ENCODE measurements at regions not wholly inside any gene's neighbourhood (a gene's known extent, or its start where the extent isn't known, plus 50 kb on each side); places are given as distances from the start of the nearest gene placed in this dataset.
"Not testable (repeated sequence)": the region's sequence is repeated elsewhere in the genome, so short reads cannot be mapped to it uniquely, and the experiment has no call there.

GRCh38 chr16:29146266-29146665, 161.4 kb downstream of the LAT start:
- no peak overlapping the region for H3K27ac Mint-ChIP-seq (ENCODE audit: unreplicated experiment)
- H3K36me3 Mint-ChIP-seq (ENCODE audit: low read depth): no peaks in the 10 kb centered on the region
- no peak overlapping the region for H3K4me3 Mint-ChIP-seq
- DNase-seq (ENCODE audit: low read depth, low spot score): no peak
- TF ChIP-seq CTCF (conservative IDR thresholded peaks at IDR 0.05): no peak
- peaks cover 27% of the 10 kb centered on the region for H3K4me1 Mint-ChIP-seq
- H3K9me3 Mint-ChIP-seq: no peaks in the 10 kb centered on the region
- no peaks in the 10 kb centered on the region for H3K27me3 Mint-ChIP-seq (ENCODE audit: low read depth)

GRCh38 chr16:29145486-29146225, 160.8 kb downstream of the LAT start:
- not testable (repeated sequence) for DNase-seq (ENCODE audit: low read depth, low spot score); H3K27ac Mint-ChIP-seq (ENCODE audit: unreplicated experiment); H3K4me3 Mint-ChIP-seq; H3K27me3 Mint-ChIP-seq (ENCODE audit: low read depth); H3K9me3 Mint-ChIP-seq; H3K36me3 Mint-ChIP-seq (ENCODE audit: low read depth)
- peaks cover 27% of the 10 kb centered on the region for H3K4me1 Mint-ChIP-seq

- H3K27ac Mint-ChIP-seq (ENCODE audit: unreplicated experiment); H3K36me3 Mint-ChIP-seq (ENCODE audit: low read depth); DNase-seq (ENCODE audit: low read depth, low spot score); H3K4me3 Mint-ChIP-seq; H3K27me3 Mint-ChIP-seq (ENCODE audit: low read depth); H3K9me3 Mint-ChIP-seq: not testable (repeated sequence)
- peaks cover 25% of the 10 kb centered on the region for H3K4me1 Mint-ChIP-seq
These were observed 160.2 kb downstream of the LAT start for GRCh38 chr16:29145086-29145485.

- not testable (repeated sequence) for H3K27me3 Mint-ChIP-seq (ENCODE audit: low read depth); DNase-seq (ENCODE audit: low read depth, low spot score); H3K9me3 Mint-ChIP-seq; H3K4me3 Mint-ChIP-seq; H3K36me3 Mint-ChIP-seq (ENCODE audit: low read depth); H3K27ac Mint-ChIP-seq (ENCODE audit: unreplicated experiment)
- H3K4me1 Mint-ChIP-seq: peaks cover 22% of the 10 kb centered on the region
These were observed 159.8 kb downstream of the LAT start for GRCh38 chr16:29144669-29145062.

GRCh38 chr16:29143739-29144668, 159.2 kb downstream of the LAT start:
- H3K27me3 Mint-ChIP-seq (ENCODE audit: low read depth); H3K4me3 Mint-ChIP-seq; H3K9me3 Mint-ChIP-seq: not testable (repeated sequence)

GRCh38 chr16:29142506-29142905, 157.7 kb downstream of the LAT start:
- H3K27me3 Mint-ChIP-seq (ENCODE audit: low read depth); H3K9me3 Mint-ChIP-seq; H3K4me3 Mint-ChIP-seq; H3K27ac Mint-ChIP-seq (ENCODE audit: unreplicated experiment); H3K36me3 Mint-ChIP-seq (ENCODE audit: low read depth); DNase-seq (ENCODE audit: low read depth, low spot score): not testable (repeated sequence)
- peaks cover 16% of the 10 kb centered on the region for H3K4me1 Mint-ChIP-seq

More at GRCh38 chr16:29143739-29144668, 159.2 kb downstream of the LAT start:
- H3K36me3 Mint-ChIP-seq (ENCODE audit: low read depth); DNase-seq (ENCODE audit: low read depth, low spot score); H3K27ac Mint-ChIP-seq (ENCODE audit: unreplicated experiment): not testable (repeated sequence)
- peaks cover 16% of the 10 kb centered on the region for H3K4me1 Mint-ChIP-seq

GRCh38 chr16:29141586-29142324, 156.9 kb downstream of the LAT start:
- no peak overlapping the region for H3K27ac Mint-ChIP-seq (ENCODE audit: unreplicated experiment)
- no peaks in the 10 kb centered on the region for H3K27me3 Mint-ChIP-seq (ENCODE audit: low read depth)
- H3K36me3 Mint-ChIP-seq (ENCODE audit: low read depth): no peaks in the 10 kb centered on the region

GRCh38 chr16:29141121-29141520, 156.3 kb downstream of the LAT start:
- not testable (repeated sequence) for H3K27ac Mint-ChIP-seq (ENCODE audit: unreplicated experiment); H3K27me3 Mint-ChIP-seq (ENCODE audit: low read depth); H3K9me3 Mint-ChIP-seq; H3K4me3 Mint-ChIP-seq; H3K36me3 Mint-ChIP-seq (ENCODE audit: low read depth); DNase-seq (ENCODE audit: low read depth, low spot score)
- H3K4me1 Mint-ChIP-seq: peaks cover 16% of the 10 kb centered on the region

More at GRCh38 chr16:29141586-29142324, 156.9 kb downstream of the LAT start:
- TF ChIP-seq CTCF (conservative IDR thresholded peaks at IDR 0.05): no peak
- Mint-ChIP-seq H3K4me3 (no peak overlapping the region), H3K4me1 (peaks cover 16% of the 10 kb centered on the region), H3K9me3 (no peaks in the 10 kb centered on the region)
- DNase-seq (ENCODE audit: low read depth, low spot score): no peak

- H3K4me1 Mint-ChIP-seq: peaks cover 11% of the 10 kb centered on the region
- DNase-seq (ENCODE audit: low read depth, low spot score); H3K4me3 Mint-ChIP-seq; H3K27ac Mint-ChIP-seq (ENCODE audit: unreplicated experiment); H3K27me3 Mint-ChIP-seq (ENCODE audit: low read depth); H3K9me3 Mint-ChIP-seq; H3K36me3 Mint-ChIP-seq (ENCODE audit: low read depth): not testable (repeated sequence)
These were observed 155.3 kb downstream of the LAT start for GRCh38 chr16:29139901-29140855.

All from neural crest cell (in vitro differentiated cells).